ENCODE measurements at regions not wholly inside any gene's neighbourhood (a gene's known extent, or its start where the extent isn't known, plus 50 kb on each side); places are given as distances from the start of the nearest gene placed in this dataset.

GRCh38 chr4:160877087-160877790, 1286.6 kb downstream of the FSTL5 start:
- DNase-seq, result no peak

DNA sequence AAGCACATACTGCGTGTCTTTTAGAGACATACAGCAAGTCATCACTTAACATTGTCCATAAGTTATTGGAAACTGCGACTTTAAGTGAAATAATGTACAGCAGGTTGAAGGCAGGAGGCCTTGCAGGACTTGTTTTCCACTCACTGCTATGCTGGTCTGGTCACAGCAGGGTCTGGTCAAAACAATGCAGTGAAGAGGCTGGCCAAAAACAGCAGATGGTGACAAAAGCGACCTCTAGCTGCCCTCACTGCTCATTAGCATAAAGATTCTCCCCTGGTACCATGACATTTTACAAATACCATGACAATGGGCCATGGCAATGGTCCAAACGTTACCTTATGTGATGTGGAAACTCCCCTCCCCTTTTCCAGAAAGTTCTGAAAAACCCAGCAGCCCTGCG, 1283.6 kb downstream of the FSTL5 start:
- DNase-seq, result no peak

DNA sequence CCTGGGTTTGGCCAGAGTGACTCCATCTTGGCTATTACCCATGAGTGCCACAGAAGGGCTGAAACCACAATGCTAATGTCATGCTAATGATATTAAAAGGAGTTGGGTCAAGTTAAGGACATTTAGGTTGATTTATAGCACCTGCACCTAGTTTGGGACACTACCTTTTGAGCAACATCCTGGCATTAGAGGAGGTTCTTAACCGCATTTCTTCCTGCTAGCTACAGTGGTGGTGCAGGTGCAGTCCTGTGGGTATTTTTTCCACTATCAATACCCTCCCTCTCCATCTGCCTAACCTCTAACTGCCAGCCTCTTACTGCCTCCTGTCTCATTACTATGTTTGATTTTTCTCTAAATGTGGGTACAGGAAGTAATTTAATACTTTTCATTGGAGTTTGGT, 1276.1 kb downstream of the FSTL5 start:
- DNase-seq, result no peak

DNA sequence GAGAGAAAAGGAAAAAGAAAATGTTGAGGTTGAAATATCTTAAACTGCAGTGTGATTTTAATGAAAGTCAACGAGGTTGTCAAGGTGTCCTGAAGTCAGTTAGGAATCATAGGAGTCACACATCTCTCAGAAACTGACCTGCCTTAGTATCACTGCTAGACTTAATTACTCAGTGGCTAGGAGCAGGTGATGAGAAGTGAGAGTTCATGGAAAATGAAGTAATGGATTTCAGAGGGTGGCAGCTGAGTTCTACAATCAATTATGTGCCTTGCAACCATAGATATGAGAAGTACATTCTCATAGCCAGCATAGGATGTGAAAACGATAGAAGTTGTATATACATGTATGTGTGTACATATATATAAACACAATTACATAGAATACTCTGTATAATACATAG, 1269.7 kb downstream of the FSTL5 start:
- no peak for DNase-seq

DNA sequence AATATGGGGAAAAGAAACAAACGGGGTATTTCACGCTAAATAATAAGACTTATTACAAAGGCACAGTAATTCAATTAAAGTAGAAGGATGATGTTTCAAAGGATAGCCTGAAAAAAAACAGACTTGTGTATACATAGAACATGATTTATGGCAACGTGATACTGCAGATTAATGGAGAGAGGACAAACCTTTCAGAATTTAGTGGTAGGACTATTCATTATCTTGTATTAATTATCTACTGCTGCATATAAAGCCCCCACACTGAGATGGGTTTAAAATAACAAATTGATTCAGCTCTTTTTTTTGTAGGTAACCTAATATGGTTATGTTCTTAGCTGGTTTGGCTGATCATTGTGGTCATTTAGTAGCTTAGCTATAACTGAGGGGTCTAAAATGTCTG, 1269.0 kb downstream of the FSTL5 start:
- DNase-seq, result no peak

- DNase-seq, result no peak
Observed at GRCh38 chr4:160927311-160927710, 1236.5 kb downstream of the FSTL5 start.

- no peak for DNase-seq
Observed at GRCh38 chr4:160928482-160928881, 1235.3 kb downstream of the FSTL5 start.

DNA sequence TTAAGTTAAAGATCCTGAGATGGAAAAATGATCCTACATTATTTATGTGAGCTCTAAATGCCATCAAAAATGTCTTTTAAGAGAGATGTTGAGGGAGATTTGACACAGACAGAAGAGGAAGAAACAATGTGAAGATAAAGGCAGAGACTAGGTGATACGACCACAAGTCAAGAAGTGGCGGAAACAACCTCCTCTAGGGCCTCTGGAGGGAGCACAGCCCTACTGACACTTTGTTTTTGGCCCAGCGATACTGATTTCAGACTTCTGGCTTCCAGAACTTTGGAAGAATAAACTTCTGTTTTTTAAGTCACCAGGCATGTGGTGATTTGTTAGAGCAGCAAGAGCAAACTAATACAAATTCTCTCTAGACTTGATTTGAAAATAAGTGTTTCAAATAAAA, 1216.1 kb downstream of the FSTL5 start:
- DNase-seq, result no peak

GRCh38 chr4:160956875-160957274, 1206.9 kb downstream of the FSTL5 start:
- DNase-seq, result no peak

- DNase-seq, result no peak
Observed at GRCh38 chr4:160969925-160970324, 1193.9 kb downstream of the FSTL5 start.

DNA sequence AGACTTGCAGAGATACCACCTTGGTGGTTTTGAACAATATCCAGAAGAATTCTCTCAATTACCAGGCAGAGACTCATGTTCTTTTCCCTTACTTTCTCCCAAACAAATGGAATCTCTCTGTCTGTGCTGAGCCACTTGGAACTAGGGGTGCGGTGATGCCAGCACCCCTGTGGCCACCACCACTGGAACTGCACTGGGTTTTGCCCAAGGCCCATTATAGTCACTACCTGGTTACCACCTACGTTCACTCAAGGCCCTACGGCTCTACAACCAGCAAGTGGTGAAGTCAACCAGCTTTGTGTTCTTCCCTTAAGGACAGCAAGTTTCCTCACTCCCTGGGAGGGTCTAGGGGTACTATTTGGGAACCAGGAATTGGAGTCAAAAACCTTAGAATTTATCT, 1183.7 kb downstream of the FSTL5 start:
- DNase-seq, result no peak

DNA sequence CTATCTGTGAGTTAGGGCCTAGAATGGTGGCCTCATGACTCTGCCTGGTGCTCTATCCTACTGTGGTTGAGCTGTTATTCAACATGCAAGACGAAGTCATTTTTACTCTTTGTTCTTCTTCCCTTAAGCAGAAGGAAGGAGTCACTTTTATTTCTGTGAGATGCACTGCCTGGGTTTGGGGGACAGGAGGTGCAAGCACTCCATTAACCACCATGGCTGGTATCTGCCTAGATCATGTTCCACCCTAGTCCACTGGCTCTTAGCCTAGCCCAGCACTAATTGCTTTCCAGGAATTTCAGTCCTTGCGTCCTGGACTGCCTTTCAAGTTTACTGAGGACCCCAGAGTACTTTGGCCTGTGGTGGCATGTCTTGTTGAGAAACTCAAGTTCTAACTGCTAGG, 1182.7 kb downstream of the FSTL5 start:
- DNase-seq, result no peak

DNA sequence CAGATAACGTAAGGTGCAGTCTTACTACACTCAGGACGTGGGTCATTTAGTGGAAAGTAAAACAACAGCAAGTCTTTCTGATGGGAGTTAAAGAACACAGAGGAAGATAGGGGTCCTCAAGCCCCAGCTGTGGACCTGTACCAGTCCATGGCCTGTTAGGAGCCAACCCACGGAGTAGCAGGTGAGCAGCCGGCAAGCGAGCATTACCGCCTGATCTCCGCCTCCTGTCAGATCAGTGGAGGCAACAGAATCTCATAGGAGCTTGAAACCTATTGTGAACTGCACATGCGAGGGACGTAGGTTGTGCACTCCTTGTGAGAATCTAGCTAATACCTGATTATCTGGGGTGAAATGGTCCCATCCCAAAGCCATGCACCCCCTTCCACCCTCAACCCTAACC, 1180.8 kb downstream of the FSTL5 start:
- no peak for DNase-seq

DNA sequence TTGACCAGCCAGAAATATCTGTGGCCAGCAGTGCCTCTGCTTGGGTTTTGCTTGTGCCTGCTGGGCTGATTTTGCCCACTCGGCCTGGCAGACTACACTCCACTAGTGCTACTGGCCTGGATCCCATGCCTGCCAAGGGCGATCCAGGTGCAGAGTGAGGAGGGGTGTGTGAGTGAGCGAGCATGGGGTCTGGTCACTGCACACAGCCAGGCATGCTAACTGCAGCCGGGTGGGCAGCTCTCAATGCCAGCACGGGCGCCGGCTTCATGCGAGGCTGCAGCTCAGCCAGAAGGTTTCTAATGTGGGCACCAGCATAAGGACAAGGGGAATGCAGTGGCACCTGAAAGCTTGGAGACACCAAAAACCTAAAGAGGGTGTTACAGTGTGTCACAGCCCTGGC, 1161.4 kb downstream of the FSTL5 start:
- no peak for DNase-seq

DNA sequence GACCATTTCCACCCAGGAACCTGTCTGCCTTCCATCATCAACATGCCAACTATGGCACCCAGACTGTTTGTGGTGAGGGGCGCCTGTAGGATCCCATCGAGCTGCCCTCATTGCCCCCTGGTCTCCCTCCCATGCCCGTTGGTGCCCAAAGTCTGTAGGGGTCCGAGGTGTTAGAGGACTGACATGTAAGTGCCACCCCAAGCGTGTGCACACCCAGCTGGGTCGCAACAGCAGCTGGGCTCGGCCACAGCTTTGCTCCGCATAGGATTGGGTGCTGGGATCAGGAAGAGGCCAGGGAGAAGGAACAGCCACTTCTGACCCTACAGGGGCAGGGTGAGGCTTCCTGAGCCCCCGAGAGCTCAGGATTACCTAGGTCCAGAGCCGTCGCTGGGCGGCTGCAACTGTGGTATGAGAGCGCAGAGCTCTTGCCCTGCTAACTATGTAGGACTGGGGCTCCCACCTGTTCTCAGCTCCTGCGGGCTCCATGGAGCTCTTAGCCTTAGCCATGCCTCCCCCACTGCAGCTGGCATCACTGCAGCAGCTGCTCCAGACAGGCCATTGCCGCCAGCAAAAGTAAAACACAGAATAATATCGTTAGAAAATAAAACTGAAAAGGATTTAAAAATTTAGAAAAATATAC, 1160.3 kb downstream of the FSTL5 start:
- no peak for DNase-seq

GRCh38 chr4:161005746-161006145, 1158.1 kb downstream of the FSTL5 start:
- no peak for DNase-seq

DNA sequence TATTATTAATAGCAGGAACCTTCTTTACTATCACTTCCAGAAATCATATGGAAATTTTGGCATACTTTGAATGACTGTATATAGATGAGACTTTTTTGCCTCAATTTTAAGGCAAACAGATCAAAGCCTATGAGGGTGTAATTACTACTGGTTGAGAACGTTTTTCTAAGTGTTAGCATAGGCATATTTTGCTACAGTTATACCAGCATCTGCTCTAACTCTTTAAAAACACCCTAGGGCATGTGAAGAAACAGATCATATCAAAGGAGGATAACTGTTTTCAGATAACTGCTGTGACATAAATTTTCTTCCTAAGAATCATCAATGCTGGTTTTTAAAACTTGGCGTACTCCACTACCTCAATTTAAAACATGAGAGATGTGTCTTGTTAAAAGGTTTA, 1155.3 kb downstream of the FSTL5 start:
- no peak for DNase-seq

- no peak for DNase-seq
Observed at GRCh38 chr4:161010227-161010626, 1153.6 kb downstream of the FSTL5 start.
